ENCODE measurements at regions not wholly inside any gene's neighbourhood (a gene's known extent, or its start where the extent isn't known, plus 50 kb on each side); places are given as distances from the start of the nearest gene placed in this dataset.

DNA sequence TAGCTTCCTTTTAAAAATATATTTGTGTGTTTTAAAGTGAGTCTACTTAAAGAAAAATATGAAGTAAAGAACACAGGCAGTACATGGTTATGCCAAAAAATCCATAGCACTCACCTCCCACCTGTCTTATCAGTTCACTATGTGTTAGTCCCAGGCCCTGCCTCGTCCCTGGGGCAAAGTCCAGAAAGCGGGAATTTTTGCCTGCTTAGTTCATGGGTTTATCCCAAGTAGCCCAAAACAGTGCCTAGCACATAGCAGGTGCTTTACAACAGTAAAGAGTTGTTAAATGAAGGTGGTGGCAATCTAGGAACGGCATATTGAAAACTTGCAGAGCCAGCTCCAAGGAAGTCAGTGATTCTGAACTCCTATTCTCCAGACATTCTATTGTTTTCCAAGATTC, 154.0 kb downstream of the MN1 start:
- no peak for TF ChIP-seq CTCF (IDR thresholded peaks at IDR 0.05)
- no peak for TF ChIP-seq POLR2A (IDR thresholded peaks at IDR 0.05)

Measured in Peyer's patch (tissue), 4 donors.